Kidney epithelial cell (primary cell): ENCODE measurements at regions not wholly inside any gene's neighbourhood (a gene's known extent, or its start where the extent isn't known, plus 50 kb on each side); places are given as distances from the start of the nearest gene placed in this dataset.

Source experiments
- DNase-seq: peaks from one replicate; pipeline ENCODE4 v3.0.0-alpha.2; 2010; ENCODE audit warnings: low read depth
- H3K27me3 ChIP-seq: 2 replicates; pipeline ENCODE4 v1.6.0; 2011; ENCODE audit warnings: low read length; ENCODE audit not compliant: control insufficient read depth, insufficient read depth
- H3K36me3 ChIP-seq: 2 replicates; pipeline ENCODE4 v1.5.1; 2011; ENCODE audit warnings: low read length; ENCODE audit not compliant: control insufficient read depth, insufficient read depth
- H3K4me3 ChIP-seq: 2 replicates; pipeline ENCODE4 v1.5.1; 2011; ENCODE audit warnings: low read depth, mild to moderate bottlenecking, control low read depth, low read length
- CTCF ChIP-seq: IDR thresholded peaks from 2 replicates; pipeline ENCODE4 v1.5.1; 2011; ENCODE audit warnings: mild to moderate bottlenecking, moderate library complexity, low read length, control low read depth, inconsistent platforms; ENCODE audit not compliant: insufficient read depth, poor library complexity, severe bottlenecking

- Histone ChIP-seq H3K36me3 (no peaks in the 10 kb centered on the region), H3K27me3 (no peaks in the 10 kb centered on the region), H3K4me3 (no peak overlapping the region)
- no peak for DNase-seq
- no peak for TF ChIP-seq CTCF
Observed at GRCh38 chr10:6739530-6740174, 159.6 kb upstream of the PRKCQ start.

- Histone ChIP-seq H3K27me3 (no peaks in the 10 kb centered on the region), H3K4me3 (peak overlapping the region; percentile 11), H3K36me3 (no peaks in the 10 kb centered on the region)
- DNase-seq, result no peak
- peak; percentile 3 for TF ChIP-seq CTCF
Observed at GRCh38 chr10:6738112-6738768, 158.2 kb upstream of the PRKCQ start.

GRCh38 chr10:6737758-6738111 is 157.7 kb upstream of the PRKCQ start:
- TF ChIP-seq CTCF, result no peak
- DNase-seq, result no peak
- H3K36me3 ChIP-seq, result no peaks in the 10 kb centered on the region
- H3K27me3 ChIP-seq, result no peaks in the 10 kb centered on the region
- H3K4me3 ChIP-seq, result no peak overlapping the region

GRCh38 chr10:6737080-6737641 is 157.1 kb upstream of the PRKCQ start:
- no peak for TF ChIP-seq CTCF
- DNase-seq, result peak; percentile 50

GRCh38 chr10:6734286-6734685 is 154.2 kb upstream of the PRKCQ start:
- TF ChIP-seq CTCF, result no peak
- Histone ChIP-seq H3K4me3 (no peak overlapping the region), H3K27me3 (no peaks in the 10 kb centered on the region), H3K36me3 (no peaks in the 10 kb centered on the region)
- DNase-seq, result no peak

More at GRCh38 chr10:6737080-6737641, 157.1 kb upstream of the PRKCQ start:
- Histone ChIP-seq H3K4me3 (peak overlapping the region; percentile 8), H3K36me3 (no peaks in the 10 kb centered on the region), H3K27me3 (no peaks in the 10 kb centered on the region)
